HG03196 (cell line): ENCODE measurements at regions not wholly inside any gene's neighbourhood (a gene's known extent, or its start where the extent isn't known, plus 50 kb on each side); places are given as distances from the start of the nearest gene placed in this dataset.

Experiments
- ATAC-seq: cut with Tn5 transposase; IDR thresholded peaks from one replicate; pipeline ENCODE4 v1.9.1; 2021; ENCODE audit not compliant: unreplicated experiment

DNA sequence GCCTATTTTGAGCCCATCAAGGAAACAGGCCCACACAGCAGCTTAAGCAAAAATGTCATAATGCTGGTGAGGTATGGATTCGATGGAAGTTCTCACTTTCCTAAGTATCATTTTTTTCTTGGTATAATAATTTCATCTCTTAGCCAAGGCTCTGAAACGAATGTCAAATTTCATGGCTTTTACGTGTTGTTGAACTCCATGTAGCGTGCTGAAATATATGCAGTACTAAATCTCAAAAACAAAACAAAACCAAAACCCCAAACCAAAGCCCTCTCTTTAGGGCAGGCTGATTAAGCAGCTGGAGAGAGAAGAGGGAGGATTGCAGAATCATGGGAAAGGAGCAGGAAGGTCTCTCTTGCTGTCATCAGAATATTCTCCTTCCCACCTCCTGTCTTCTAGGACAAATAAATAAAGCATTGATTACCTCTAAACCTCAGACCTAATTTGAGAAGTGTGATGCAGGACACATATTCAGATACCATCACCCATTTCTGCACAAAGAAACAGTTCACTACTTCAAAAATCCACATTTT lies 58.3 kb downstream of the TMEM174 start:
- no peak for ATAC-seq

DNA sequence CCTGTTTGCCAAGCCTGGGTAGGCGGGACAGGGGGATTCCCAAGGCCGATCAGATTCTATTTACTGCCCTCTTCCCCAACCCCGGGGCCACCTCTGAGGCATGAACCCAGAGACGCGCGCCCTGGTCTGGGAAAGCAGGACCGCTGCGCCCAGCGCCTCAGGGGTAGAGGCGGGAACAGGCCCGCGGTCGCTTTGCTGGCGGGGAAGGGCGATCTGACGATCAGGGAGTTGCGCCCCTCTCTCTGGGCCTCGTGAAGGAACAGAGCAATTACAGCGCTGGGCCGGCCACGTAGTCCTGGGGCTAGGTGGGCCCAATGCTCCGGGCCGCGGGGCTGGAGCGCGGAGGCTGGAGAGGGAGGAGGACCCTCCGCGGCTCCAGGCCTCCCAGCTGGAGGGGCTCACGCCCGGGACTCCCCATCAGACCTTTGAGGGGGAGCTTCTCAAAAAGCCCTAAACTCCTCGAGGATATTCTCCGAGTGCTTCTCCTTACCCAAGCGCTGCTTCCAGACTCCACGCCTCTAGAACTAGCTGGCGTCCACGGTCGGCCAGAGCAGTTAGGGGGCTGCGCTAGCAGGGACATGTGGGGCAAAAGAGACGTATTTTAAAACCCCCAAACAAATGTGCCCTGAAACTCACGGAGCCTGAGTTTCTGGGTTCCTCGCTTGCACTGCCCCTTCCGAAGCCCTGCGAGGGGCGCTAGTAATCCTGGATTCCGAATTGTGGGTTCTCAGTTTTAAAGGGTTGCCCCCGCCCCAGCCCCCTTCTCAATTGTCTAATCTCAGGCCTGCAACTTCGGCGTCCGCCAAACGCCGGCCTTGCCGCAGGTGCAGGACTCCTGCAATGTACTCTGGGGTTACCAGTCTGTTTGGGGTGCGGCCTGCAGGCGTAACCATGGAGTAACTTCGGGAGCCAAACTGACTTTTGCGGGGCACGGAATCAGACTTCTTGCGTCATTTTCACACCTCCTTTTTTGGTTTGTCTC lies 57.6 kb downstream of the TMEM174 start:
- no peak for ATAC-seq

DNA sequence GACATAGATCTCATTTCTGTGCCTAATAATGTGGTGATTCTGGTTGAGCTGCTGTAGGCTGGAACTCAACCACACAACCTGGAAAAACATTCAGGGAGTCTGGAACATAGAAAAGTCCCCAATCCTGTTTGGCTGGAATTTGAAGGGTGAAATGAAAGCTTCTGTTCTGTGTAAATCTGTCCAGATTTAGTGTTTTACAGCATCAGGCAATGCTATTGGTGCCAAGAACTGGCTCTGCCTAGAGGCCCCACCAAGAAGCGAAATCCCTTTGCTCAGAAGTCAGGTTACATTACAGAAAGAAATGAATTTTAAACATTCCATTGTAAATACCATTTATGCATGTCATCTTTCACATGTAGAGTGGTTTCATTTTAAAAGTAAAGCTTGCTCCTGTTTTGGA lies 56.3 kb downstream of the TMEM174 start:
- ATAC-seq, result no peak

DNA sequence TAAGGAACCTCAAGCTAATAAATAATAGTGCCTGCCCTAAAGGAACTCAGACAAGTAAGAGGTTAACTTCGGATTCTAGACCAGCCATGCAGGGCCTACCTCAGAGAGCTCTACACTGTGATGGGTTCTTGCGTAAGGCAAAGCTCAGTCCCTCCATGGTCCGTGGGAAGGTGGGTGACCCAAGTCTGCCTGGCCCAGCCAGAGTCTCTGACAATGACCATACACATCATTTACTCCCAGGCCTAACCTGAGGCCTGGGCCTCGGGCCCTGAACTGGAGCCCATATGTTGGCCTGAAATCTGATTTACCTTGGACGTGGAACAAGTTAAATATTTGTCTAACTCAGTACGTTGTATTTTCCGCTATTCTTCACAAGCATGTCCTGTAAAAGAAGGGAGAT lies 55.1 kb downstream of the TMEM174 start:
- ATAC-seq, result no peak
